IMR-90 (cell line): ENCODE measurements at regions not wholly inside any gene's neighbourhood (a gene's known extent, or its start where the extent isn't known, plus 50 kb on each side); places are given as distances from the start of the nearest gene placed in this dataset.

Experiments used
- ATAC-seq: fragments of 200-7000 bp; cut with Tn5 transposase; 2 replicates; pipeline ENCODE4 v1.9.1; 2020; ENCODE audit warnings: low read depth, mild to moderate bottlenecking, moderate library complexity
- BruUV-seq: library from RNA; stranded (reverse); fragments of 400-500 nt; replicated peaks from 2 replicates; lab custom pipeline; 2021; lab: Mats Ljungman, UMichigan
- CTCF ChIA-PET: fragments of 300-600 bp; formaldehyde crosslinking; extraction: SDS; loops from one replicate; lab custom pipeline; 2021; ENCODE audit warnings: antibody characterized with exemption; lab: Yijun Ruan, JAX
- POLR2A ChIA-PET: fragments of 300-600 bp; sonication (Branson Sonifier 250); formaldehyde crosslinking; loops from one replicate; lab custom pipeline; 2022; ENCODE audit warnings: antibody characterized with exemption; ENCODE audit not compliant: unreplicated experiment; lab: Charles Lee
- DNase-seq: peaks from one replicate; pipeline ENCODE4 v3.0.0; 2013
- H2AFZ ChIP-seq: replicated peaks from 2 replicates; pipeline ENCODE3; 2013; ENCODE audit warnings: low read length, mild to moderate bottlenecking; ENCODE audit not compliant: poor library complexity
- H2AK5ac ChIP-seq: 2 replicates; pipeline ENCODE4 v1.6.1; 2013; ENCODE audit warnings: low read depth, low read length, inconsistent platforms
- H2AK9ac ChIP-seq: replicated peaks from 2 replicates; pipeline ENCODE3; 2013; ENCODE audit warnings: mild to moderate bottlenecking, low read depth, low read length, moderate library complexity; ENCODE audit not compliant: poor library complexity
- H2BK120ac ChIP-seq: 2 replicates; pipeline ENCODE4 v1.6.1; 2013; ENCODE audit warnings: low read depth, low read length, inconsistent platforms
- H2BK15ac ChIP-seq: 3 replicates; pipeline ENCODE4 v1.6.1; 2013; ENCODE audit warnings: low read depth, low read length, inconsistent platforms
- H2BK20ac ChIP-seq: 2 replicates; pipeline ENCODE4 v1.6.1; 2013; ENCODE audit warnings: low read depth, mild to moderate bottlenecking, inconsistent platforms, low read length, moderate library complexity
- H2BK5ac ChIP-seq: 2 replicates; pipeline ENCODE4 v1.6.1; 2013; ENCODE audit warnings: mild to moderate bottlenecking, low read depth, low read length, inconsistent platforms; ENCODE audit not compliant: poor library complexity, severe bottlenecking
- H3K14ac ChIP-seq: replicated peaks from 2 replicates; pipeline ENCODE4 v1.6.1; 2013; ENCODE audit warnings: low read depth, low read length, inconsistent platforms
- H3K18ac ChIP-seq: 2 replicates; pipeline ENCODE4 v1.6.1; 2013; ENCODE audit warnings: low read depth, low read length, control low read depth
- H3K23ac ChIP-seq: 2 replicates; pipeline ENCODE4 v1.6.1; 2013; ENCODE audit warnings: low read depth, low read length, inconsistent platforms
- H3K27ac ChIP-seq: 2 replicates; pipeline ENCODE4 v1.5.1; 2013; ENCODE audit warnings: mild to moderate bottlenecking, control low read depth, low read length; ENCODE audit not compliant: insufficient read depth
- H3K27me3 ChIP-seq: 2 replicates; pipeline ENCODE4 v1.6.1; 2013; ENCODE audit warnings: low read length; ENCODE audit not compliant: control insufficient read depth, insufficient read depth
- H3K36me3 ChIP-seq: 2 replicates; pipeline ENCODE4 v1.6.1; 2013; ENCODE audit warnings: low read length, mixed read lengths; ENCODE audit not compliant: control insufficient read depth, insufficient read depth
- H3K4ac ChIP-seq: 2 replicates; pipeline ENCODE4 v1.6.1; 2013; ENCODE audit warnings: low read depth, low read length, inconsistent platforms
- H3K4me1 ChIP-seq: 2 replicates; pipeline ENCODE4 v1.6.1; 2013; ENCODE audit warnings: low read length, mixed read lengths; ENCODE audit not compliant: control insufficient read depth, insufficient read depth
- H3K4me2 ChIP-seq: 2 replicates; pipeline ENCODE4 v1.6.1; 2013; ENCODE audit warnings: low read depth, mild to moderate bottlenecking, control low read depth, low read length, moderate library complexity
- H3K4me3 ChIP-seq: 2 replicates; pipeline ENCODE4 v1.5.1; 2013; ENCODE audit warnings: low read depth, mild to moderate bottlenecking, control low read depth, low read length, moderate library complexity; ENCODE audit not compliant: insufficient read depth
- H3K56ac ChIP-seq: 2 replicates; pipeline ENCODE4 v1.6.1; 2013; ENCODE audit warnings: low read length, inconsistent platforms; ENCODE audit not compliant: insufficient read depth; ENCODE audit errors: extremely low read depth
- H3K79me1 ChIP-seq, 2 experiments: 2 replicates each; pipeline ENCODE4 v1.6.1; 2013; ENCODE audit warnings: low read length in 2 of 2, inconsistent platforms in 1 of 2, low read depth in 1 of 2
- H3K9ac ChIP-seq: 2 replicates; pipeline ENCODE4 v1.6.1; 2013; ENCODE audit warnings: low read depth, low read length, control low read depth
- H3K9me1 ChIP-seq: 2 replicates; pipeline ENCODE4 v1.6.1; 2013; ENCODE audit warnings: low read length, inconsistent platforms; ENCODE audit not compliant: insufficient read depth
- H3K9me3 ChIP-seq: 2 replicates; pipeline ENCODE4 v1.6.1; 2013; ENCODE audit warnings: low read length; ENCODE audit not compliant: control insufficient read depth, insufficient read depth
- H4K20me1 ChIP-seq: 2 replicates; pipeline ENCODE4 v1.6.1; 2013; ENCODE audit warnings: low read length, inconsistent platforms; ENCODE audit not compliant: insufficient read depth
- H4K5ac ChIP-seq: 2 replicates; pipeline ENCODE4 v1.6.1; 2013; ENCODE audit warnings: mild to moderate bottlenecking, low read depth, low read length, control low read depth
- H4K8ac ChIP-seq, 2 experiments: 2 replicates each; pipeline ENCODE4 v1.6.1; 2013; ENCODE audit warnings: low read depth in 2 of 2, low read length in 2 of 2, control low read depth in 1 of 2, inconsistent platforms in 1 of 2
- H4K91ac ChIP-seq: 2 replicates; pipeline ENCODE4 v1.6.1; 2013; ENCODE audit warnings: low read depth, low read length, inconsistent platforms; ENCODE audit not compliant: insufficient read depth
- BHLHE40 ChIP-seq: fragments of 150-350 bp; IDR thresholded peaks from 2 replicates; pipeline ENCODE4 v1.6.1; 2016; ENCODE audit warnings: mild to moderate bottlenecking, low read depth, low read length
- CHD1 ChIP-seq: IDR thresholded peaks from 2 replicates; pipeline ENCODE4 v1.6.1; 2012; ENCODE audit warnings: low read depth, low read length, improper control_type of control experiment
- FOS ChIP-seq: fragments of 150-350 bp; IDR thresholded peaks from 2 replicates; pipeline ENCODE4 v1.6.1; 2016; ENCODE audit warnings: low read depth, low read length
- MXI1 ChIP-seq: IDR thresholded peaks from 2 replicates; pipeline ENCODE4 v1.6.1; 2012; ENCODE audit warnings: low read depth, mild to moderate bottlenecking, low read length, moderate library complexity, borderline replicate concordance
- NFE2L2 ChIP-seq: fragments of 150-350 bp; IDR thresholded peaks from 2 replicates; pipeline ENCODE4 v1.6.1; 2016; ENCODE audit warnings: low read depth, mild to moderate bottlenecking, low read length
- RAD21 ChIP-seq: IDR thresholded peaks from 2 replicates; pipeline ENCODE4 v1.6.1; 2012; ENCODE audit warnings: low read length, improper control_type of control experiment
- RCOR1 ChIP-seq: IDR thresholded peaks from 2 replicates; pipeline ENCODE4 v1.6.1; 2012; ENCODE audit warnings: mild to moderate bottlenecking, low read length, improper control_type of control experiment; ENCODE audit not compliant: insufficient replicate concordance
- RFX5 ChIP-seq: IDR thresholded peaks from 2 replicates; pipeline ENCODE4 v1.8.0; 2012; ENCODE audit warnings: low read depth, mild to moderate bottlenecking, low read length, moderate library complexity
- SMC3 ChIP-seq: fragments of 150-350 bp; IDR thresholded peaks from 2 replicates; pipeline ENCODE4 v1.6.1; 2016; ENCODE audit warnings: low read depth, mild to moderate bottlenecking, antibody characterized with exemption, low read length, moderate library complexity
- WGBS, 2 experiments: methylation state at CpG; one replicate each; pipeline versions ENCODE4 v1.1.5 to v1.1.7; 2013; ENCODE audit warnings: missing lambda C conversion rate in 2 of 2; ENCODE audit not compliant: insufficient read length in 1 of 2; ENCODE audit errors: extremely low coverage in 2 of 2; 5-methylcytosine and 5-hydroxymethylcytosine counted together
- dilution Hi-C: fragments of 300-500 bp; cut with HindIII; formaldehyde crosslinking; loops from one replicate; pipeline ENCODE4 v1.14.3; 2018; ENCODE audit warnings: low sequenced_read_pairs; ENCODE audit not compliant: unreplicated experiment
- in situ Hi-C: fragments of 300-500 bp; cut with MboI; formaldehyde crosslinking; loops from 3 replicates; pipeline ENCODE4 v1.14.3; 2019; ENCODE audit warnings: low sequenced_read_pairs, inconsistent platforms, mixed read lengths
- intact Hi-C: fragments of 100-400 bp; cut with micrococcal nuclease; formaldehyde crosslinking; loops from 2 replicates; pipeline ENCODE4 v1.10.0; 2022
- TF ChIP-seq, protein P1 (sequence below): conservative IDR thresholded peaks from 2 replicates; pipeline ENCODE4 v1.5.1; 2012; ENCODE audit warnings: mild to moderate bottlenecking, low read depth, low read length, improper control_type of control experiment
- TF ChIP-seq, protein P2 (sequence below): fragments of 150-350 bp; IDR thresholded peaks from 2 replicates; pipeline ENCODE4 v1.6.1; 2016; ENCODE audit warnings: low read depth, mild to moderate bottlenecking, low read length, moderate library complexity, borderline replicate concordance
- TF ChIP-seq, protein P3 (sequence below): fragments of 150-350 bp; IDR thresholded peaks from 2 replicates; pipeline ENCODE4 v1.6.1; 2017; ENCODE audit warnings: mild to moderate bottlenecking, antibody characterized with exemption, low read length, low read depth

DNA sequence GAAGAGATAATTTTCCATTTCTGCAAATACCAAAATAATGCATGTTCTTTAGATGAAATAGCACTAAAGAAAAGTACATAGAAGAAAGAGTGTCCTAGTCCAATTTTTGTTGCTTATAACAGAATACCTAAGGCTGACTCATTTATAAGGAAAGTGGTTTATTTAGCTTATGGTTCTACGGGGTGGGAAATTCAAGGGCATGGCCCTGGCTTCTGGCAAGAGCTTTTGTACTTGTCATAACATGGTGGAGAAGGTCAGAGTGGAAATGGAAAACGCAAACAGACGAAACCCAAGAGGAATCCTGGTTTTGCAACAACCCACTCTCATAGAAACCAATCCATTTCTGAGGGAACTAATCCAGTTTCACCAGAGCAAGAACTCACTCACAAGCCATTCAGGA lies 283.7 kb downstream of the CSNK1G3 start:
- Histone ChIP-seq H3K9me3 (peaks cover 4% of the 10 kb centered on the region), H3K36me3 (no peaks in the 10 kb centered on the region), H3K4me1 (no peaks in the 10 kb centered on the region), H3K14ac (no peak overlapping the region), H2BK20ac (no peak overlapping the region), H2AK5ac (no peak overlapping the region), H3K79me1 (no peaks in the 10 kb centered on the region), H2AFZ (no peak overlapping the region), H3K23ac (no peak overlapping the region), H2BK5ac (no peak overlapping the region), H4K8ac (0 out of 4 replicates have a peak overlapping the region, but pooled peaks of 1 of the 2 experiments have one; percentile 0), H3K4ac (no peak overlapping the region), H3K27ac (no peak overlapping the region), H4K5ac (no peak overlapping the region), H2BK15ac (no peak overlapping the region), H2BK120ac (no peak overlapping the region), H3K56ac (no peak overlapping the region), H2AK9ac (no peak overlapping the region), H3K18ac (no peak overlapping the region), H3K9ac (no peak overlapping the region), H4K91ac (no peak overlapping the region), H4K20me1 (no peaks in the 10 kb centered on the region), H3K4me2 (no peak overlapping the region), H3K9me1 (no peaks in the 10 kb centered on the region), H3K27me3 (no peaks in the 10 kb centered on the region), H3K4me3 (no peak overlapping the region)
- CTCF ChIA-PET = no interaction called here
- WGBS, 2 experiments = no CpG with 5 or more reads among the region's 3 CpGs
- TF ChIP-seq BHLHE40 = no peak
- TF ChIP-seq RCOR1 = no peak
- TF ChIP-seq, protein P1, sequence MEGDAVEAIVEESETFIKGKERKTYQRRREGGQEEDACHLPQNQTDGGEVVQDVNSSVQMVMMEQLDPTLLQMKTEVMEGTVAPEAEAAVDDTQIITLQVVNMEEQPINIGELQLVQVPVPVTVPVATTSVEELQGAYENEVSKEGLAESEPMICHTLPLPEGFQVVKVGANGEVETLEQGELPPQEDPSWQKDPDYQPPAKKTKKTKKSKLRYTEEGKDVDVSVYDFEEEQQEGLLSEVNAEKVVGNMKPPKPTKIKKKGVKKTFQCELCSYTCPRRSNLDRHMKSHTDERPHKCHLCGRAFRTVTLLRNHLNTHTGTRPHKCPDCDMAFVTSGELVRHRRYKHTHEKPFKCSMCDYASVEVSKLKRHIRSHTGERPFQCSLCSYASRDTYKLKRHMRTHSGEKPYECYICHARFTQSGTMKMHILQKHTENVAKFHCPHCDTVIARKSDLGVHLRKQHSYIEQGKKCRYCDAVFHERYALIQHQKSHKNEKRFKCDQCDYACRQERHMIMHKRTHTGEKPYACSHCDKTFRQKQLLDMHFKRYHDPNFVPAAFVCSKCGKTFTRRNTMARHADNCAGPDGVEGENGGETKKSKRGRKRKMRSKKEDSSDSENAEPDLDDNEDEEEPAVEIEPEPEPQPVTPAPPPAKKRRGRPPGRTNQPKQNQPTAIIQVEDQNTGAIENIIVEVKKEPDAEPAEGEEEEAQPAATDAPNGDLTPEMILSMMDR = no peak
- TF ChIP-seq SMC3 = no peak
- TF ChIP-seq, protein P2, sequence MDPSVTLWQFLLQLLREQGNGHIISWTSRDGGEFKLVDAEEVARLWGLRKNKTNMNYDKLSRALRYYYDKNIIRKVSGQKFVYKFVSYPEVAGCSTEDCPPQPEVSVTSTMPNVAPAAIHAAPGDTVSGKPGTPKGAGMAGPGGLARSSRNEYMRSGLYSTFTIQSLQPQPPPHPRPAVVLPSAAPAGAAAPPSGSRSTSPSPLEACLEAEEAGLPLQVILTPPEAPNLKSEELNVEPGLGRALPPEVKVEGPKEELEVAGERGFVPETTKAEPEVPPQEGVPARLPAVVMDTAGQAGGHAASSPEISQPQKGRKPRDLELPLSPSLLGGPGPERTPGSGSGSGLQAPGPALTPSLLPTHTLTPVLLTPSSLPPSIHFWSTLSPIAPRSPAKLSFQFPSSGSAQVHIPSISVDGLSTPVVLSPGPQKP = no peak
- TF ChIP-seq RFX5 = no peak
- no peak for TF ChIP-seq CHD1
- no peak for TF ChIP-seq NFE2L2
- TF ChIP-seq, protein P3, sequence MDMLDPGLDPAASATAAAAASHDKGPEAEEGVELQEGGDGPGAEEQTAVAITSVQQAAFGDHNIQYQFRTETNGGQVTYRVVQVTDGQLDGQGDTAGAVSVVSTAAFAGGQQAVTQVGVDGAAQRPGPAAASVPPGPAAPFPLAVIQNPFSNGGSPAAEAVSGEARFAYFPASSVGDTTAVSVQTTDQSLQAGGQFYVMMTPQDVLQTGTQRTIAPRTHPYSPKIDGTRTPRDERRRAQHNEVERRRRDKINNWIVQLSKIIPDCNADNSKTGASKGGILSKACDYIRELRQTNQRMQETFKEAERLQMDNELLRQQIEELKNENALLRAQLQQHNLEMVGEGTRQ = no peak
- no peak for TF ChIP-seq RAD21
- no peak for TF ChIP-seq MXI1
- no peak for TF ChIP-seq FOS
- dilution Hi-C loops = no loop called here
- in situ Hi-C loops = no loop called here
- no TSS peak for BruUV-seq
- intact Hi-C loops = no loop called here
- DNase-seq = peak; percentile 78
- peak; percentile 60 for ATAC-seq
- POLR2A ChIA-PET = interaction anchor here (0.5 kb wide), 1 partner anchor 27 kb away, joined by 3 read pairs; no protein-coding TSS in a partner anchor
